Heart right ventricle (tissue), 16 donors: ENCODE measurements at regions not wholly inside any gene's neighbourhood (a gene's known extent, or its start where the extent isn't known, plus 50 kb on each side); places are given as distances from the start of the nearest gene placed in this dataset.

Experiments
- ATAC-seq, 8 donors: fragments of 200-7000 bp; cut with Tn5 transposase; one replicate each; pipeline ENCODE4 v1.9.1; 2020; ENCODE audit warnings: mild to moderate bottlenecking in 8 of 8, moderate library complexity in 8 of 8, moderate number of reproducible peaks in 1 of 8
- DNase-seq, 2 donors: peaks; one replicate each; pipeline ENCODE4 v3.0.0-alpha.2; 2020
- H3K27ac ChIP-seq, 10 donors: fragments of 200-600 bp; sonication (generic) in 2 of 10; one replicate each; pipeline versions ENCODE4 v1.5.0 to v1.8.0; 2020 to 2022; ENCODE audit warnings: mild to moderate bottlenecking in 3 of 10
- H3K27me3 ChIP-seq, 7 donors: fragments of 200-600 bp; one replicate each; pipeline ENCODE4 v1.8.0; 2021 to 2022; ENCODE audit warnings: mild to moderate bottlenecking in 2 of 7
- H3K36me3 ChIP-seq, 9 donors: fragments of 200-600 bp; sonication (generic) in 1 of 9; one replicate each; pipeline versions ENCODE4 v1.5.0 to v1.8.0; 2020 to 2022; ENCODE audit warnings: mild to moderate bottlenecking in 2 of 9
- H3K4me1 ChIP-seq, 9 donors: fragments of 200-600 bp; sonication (generic) in 1 of 9; one replicate each; pipeline versions ENCODE4 v1.5.0 to v1.8.0; 2020 to 2022; ENCODE audit warnings: mild to moderate bottlenecking in 4 of 9
- H3K4me3 ChIP-seq, 10 donors: fragments of 200-600 bp; sonication (generic) in 2 of 10; one replicate each; pipeline versions ENCODE4 v1.5.0 to v1.8.0; 2020 to 2022; ENCODE audit warnings: mild to moderate bottlenecking in 7 of 10, moderate library complexity in 2 of 10
- H3K9me3 ChIP-seq, 11 donors: fragments of 200-600 bp in 10 of 11; sonication (generic) in 2 of 11; one replicate each; pipeline versions ENCODE4 v1.5.0 to v1.8.0; 2013 to 2022; ENCODE audit warnings: mild to moderate bottlenecking in 2 of 11, control low read depth in 1 of 11, moderate library complexity in 1 of 11
- CTCF ChIP-seq, 9 donors: fragments of 200-600 bp; sonication (generic) in 2 of 9; IDR thresholded peaks; one replicate each; pipeline versions ENCODE4 v1.5.0 to v1.8.0; 2021 to 2022; ENCODE audit warnings: antibody characterized with exemption in 9 of 9, mild to moderate bottlenecking in 5 of 9, moderate library complexity in 1 of 9
- WGBS, 2 donors: extraction: QIAGEN DNeasy Blood & Tissue Kit; methylation state at CpG; one replicate each; pipeline ENCODE4 v1.1.7; 2013; ENCODE audit warnings: inconsistent platforms in 1 of 2; 5-methylcytosine and 5-hydroxymethylcytosine counted together
- intact Hi-C, 10 donors: fragments of 100-400 bp; cut with DNase I; formaldehyde crosslinking; loops; one replicate each; pipeline versions ENCODE4 v1.11.1 to v1.14.2; 2022
- donor health status: Arrhythmogenic right ventricular cardiomyopathy.
- donor health status: ischemic (EF 13 %, LVEDD 7.1; RV severe dilation, severe dysfunction).
- donor health status: healthy with polysubstance abuse.
- donor health status: DM: no; HTN: yes; CAD: no.
- donor health status: DM: no; HTN: no; CAD: no.
- donor health status: ischemic (EF 25% LVEDD 6.9; RV normal size, moderate dysfunction).
- donor health status: ischemic (EF 25% LVEDD 5.7; RV mildly dilated, moderate dysfunction).
- donor health status: healthy.
- donor health status: DM: yes; HTN: yes; CAD: no.
- donor health status: Ischemic cardiomyopathy.
- donor health status: ischemic (EF 35%, LVEDD 5.7; RV mildly dilated, moderate dysfunction).
- donor health status: nonischemic (EF 11% LVEDD 7.7; RV severe dilation, severe dysfunction).
- donor health status: DM: yes; HTN: yes; CAD: no.
- donor health status: PGD.
- donor health status: ischemic (EF 29% LVEDD 5.4; RV normal size, mild dysfunction).
- donor health status: nonischemic (EF 23%, LVEDD 6.1; RV moderate dilation, normal function).

GRCh38 chr13:61136093-61136492, 279.6 kb downstream of the PCDH20 start:
- Histone ChIP-seq H3K4me1 (peaks cover 0 to 5% (median 0%) of the 10 kb centered on the region in 9 donors), H3K36me3 (no peaks in the 10 kb centered on the region), H3K4me3 (no peak overlapping the region), H3K27ac (no peak overlapping the region), H3K27me3 (no peaks in the 10 kb centered on the region), H3K9me3 (peaks cover 0 to 3% (median 0%) of the 10 kb centered on the region in 11 donors)
- intact Hi-C loops, result no loop called here
- peak in 4 of 8 donors; percentile 39 to 90 (median 63) for ATAC-seq
- TF ChIP-seq CTCF (IDR thresholded peaks at IDR 0.05), result no peak
- no peak for DNase-seq
- WGBS, 2 donors, result 41 to 53% methylated on average over 4 of the region's 4 CpGs

DNA sequence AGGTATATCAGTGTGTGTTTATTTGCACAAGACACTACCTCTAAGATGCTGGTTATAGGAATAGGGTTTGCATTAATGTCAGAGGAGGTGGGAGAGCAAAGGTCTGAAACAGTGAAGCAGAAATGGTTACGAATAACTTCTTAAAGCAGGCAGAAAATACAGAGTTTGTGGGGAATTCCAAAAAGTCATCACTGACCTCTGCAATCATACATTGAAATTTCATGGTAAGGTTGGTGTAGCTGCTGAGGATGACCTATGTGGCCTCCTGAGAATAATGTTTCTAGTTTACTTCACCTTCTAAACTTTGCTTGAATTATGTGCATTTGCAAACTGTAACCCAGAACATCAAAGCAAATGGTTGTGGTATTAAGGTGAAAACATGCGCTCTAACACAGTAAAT, 280.1 kb downstream of the PCDH20 start:
- Histone ChIP-seq H3K27me3 (no peaks in the 10 kb centered on the region), H3K36me3 (no peaks in the 10 kb centered on the region), H3K4me1 (peaks cover 0 to 5% (median 0%) of the 10 kb centered on the region in 9 donors), H3K9me3 (peaks cover 0 to 3% (median 0%) of the 10 kb centered on the region in 11 donors), H3K27ac (no peak overlapping the region), H3K4me3 (no peak overlapping the region)
- no peak for TF ChIP-seq CTCF (IDR thresholded peaks at IDR 0.05)
- ATAC-seq (no peak), DNase-seq (no peak)
- 88 to 96% methylated on average over 2 of the region's 2 CpGs for WGBS, 2 donors
- intact Hi-C loops, result no loop called here

GRCh38 chr13:61128850-61129645, 286.6 kb downstream of the PCDH20 start:
- TF ChIP-seq CTCF (IDR thresholded peaks at IDR 0.05), result no peak
- H3K4me1 ChIP-seq, result no peaks in the 10 kb centered on the region
- no peaks in the 10 kb centered on the region for H3K27me3 ChIP-seq
- H3K4me3 ChIP-seq, result no peak overlapping the region
- intact Hi-C loops, result loop anchor here in 1 of 10 donors (10.0 kb wide), 1 partner anchor 286 kb away; the partner anchor contains the start of gene PCDH20
- no peak overlapping the region for H3K27ac ChIP-seq
- no peaks in the 10 kb centered on the region for H3K36me3 ChIP-seq
- WGBS, 2 donors, result 52 to 54% methylated on average over 2 of the region's 2 CpGs
- DNase-seq (no peak), ATAC-seq (no peak)
- peaks cover 0 to 3% (median 0%) of the 10 kb centered on the region in 11 donors for H3K9me3 ChIP-seq

- no peaks in the 10 kb centered on the region for H3K27me3 ChIP-seq
- ATAC-seq, result no peak
- H3K4me3 ChIP-seq, result no peak overlapping the region
- no peak overlapping the region for H3K27ac ChIP-seq
- H3K4me1 ChIP-seq, result no peaks in the 10 kb centered on the region
- TF ChIP-seq CTCF (IDR thresholded peaks at IDR 0.05), result no peak
- intact Hi-C loops, result loop anchor here in 1 of 10 donors (10.0 kb wide), 1 partner anchor 291 kb away; the partner anchor contains the start of gene PCDH20
- H3K36me3 ChIP-seq, result no peaks in the 10 kb centered on the region
- peaks cover 0 to 14% (median 0%) of the 10 kb centered on the region in 11 donors for H3K9me3 ChIP-seq
- DNase-seq, result no peak
- WGBS, 2 donors, result 80 to 86% methylated on average over 5 of the region's 5 CpGs
Observed at GRCh38 chr13:61123538-61124289, 291.9 kb downstream of the PCDH20 start.
